WTC11 (cell line): ENCODE measurements at regions not wholly inside any gene's neighbourhood (a gene's known extent, or its start where the extent isn't known, plus 50 kb on each side); places are given as distances from the start of the nearest gene placed in this dataset.

Experiments used
- ATF1 ChIP-seq: sonication (generic); formaldehyde crosslinking; IDR thresholded peaks from 2 replicates; pipeline ENCODE4 v1.8.1; 2023; ENCODE audit warnings: mild to moderate bottlenecking, moderate library complexity, missing genetic modification reagents
- CBFB ChIP-seq: sonication (generic); formaldehyde crosslinking; IDR thresholded peaks from 2 replicates; pipeline ENCODE4 v1.8.1; 2022; ENCODE audit warnings: mild to moderate bottlenecking, low read depth, missing genetic modification reagents
- FOXJ3 ChIP-seq: sonication (generic); formaldehyde crosslinking; IDR thresholded peaks from 2 replicates; pipeline ENCODE4 v1.9.0; 2021; ENCODE audit warnings: missing genetic modification reagents, mild to moderate bottlenecking, borderline replicate concordance
- GABPB1 ChIP-seq: sonication (generic); formaldehyde crosslinking; IDR thresholded peaks from 2 replicates; pipeline ENCODE4 v1.8.1; 2023; ENCODE audit warnings: mild to moderate bottlenecking, missing genetic modification reagents
- NFE2L1 ChIP-seq: sonication (generic); formaldehyde crosslinking; IDR thresholded peaks from 2 replicates; pipeline ENCODE4 v1.8.1; 2023; ENCODE audit warnings: missing genetic modification reagents
- ZNF121 ChIP-seq: sonication (generic); formaldehyde crosslinking; IDR thresholded peaks from 2 replicates; pipeline ENCODE4 v1.8.0; 2023; ENCODE audit warnings: missing genetic modification reagents
- TF ChIP-seq, protein P1 (sequence below): fragments of 200-600 bp; IDR thresholded peaks from 2 replicates; pipeline ENCODE4 v1.8.0; 2022; ENCODE audit warnings: antibody characterized with exemption
- TF ChIP-seq, protein P2 (sequence below): sonication (generic); formaldehyde crosslinking; IDR thresholded peaks from 2 replicates; pipeline ENCODE4 v1.8.1; 2023; ENCODE audit warnings: mild to moderate bottlenecking, missing genetic modification reagents, moderate library complexity
- TF ChIP-seq, protein P3 (sequence below): sonication (generic); formaldehyde crosslinking; IDR thresholded peaks from 2 replicates; pipeline ENCODE4 v1.8.1; 2023; ENCODE audit warnings: mild to moderate bottlenecking, missing genetic modification reagents
- TF ChIP-seq, protein P4 (sequence below): sonication (generic); formaldehyde crosslinking; IDR thresholded peaks from 2 replicates; pipeline ENCODE4 v1.8.1; 2023; ENCODE audit warnings: mild to moderate bottlenecking, missing genetic modification reagents, moderate library complexity

DNA sequence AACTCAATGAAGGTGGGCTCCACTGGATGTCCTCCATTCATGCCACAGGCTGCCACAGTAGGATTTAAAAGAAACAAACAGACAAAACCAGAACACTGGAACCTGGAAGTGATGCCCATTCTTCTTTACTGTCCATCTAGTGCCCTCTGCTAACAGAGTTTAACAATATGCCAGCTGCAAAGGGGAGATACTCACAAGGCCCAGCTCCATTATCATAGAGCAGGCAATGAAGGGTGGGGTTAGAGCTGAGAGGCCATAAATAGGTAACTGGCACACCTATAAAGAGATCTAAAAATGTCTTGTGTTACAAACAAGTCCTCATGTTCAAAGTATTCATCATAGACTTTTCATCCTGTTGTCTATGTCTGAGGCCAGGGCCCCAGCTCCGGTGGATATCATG is 75.6 kb downstream of the SOD2 start:
- TF ChIP-seq, protein P1, sequence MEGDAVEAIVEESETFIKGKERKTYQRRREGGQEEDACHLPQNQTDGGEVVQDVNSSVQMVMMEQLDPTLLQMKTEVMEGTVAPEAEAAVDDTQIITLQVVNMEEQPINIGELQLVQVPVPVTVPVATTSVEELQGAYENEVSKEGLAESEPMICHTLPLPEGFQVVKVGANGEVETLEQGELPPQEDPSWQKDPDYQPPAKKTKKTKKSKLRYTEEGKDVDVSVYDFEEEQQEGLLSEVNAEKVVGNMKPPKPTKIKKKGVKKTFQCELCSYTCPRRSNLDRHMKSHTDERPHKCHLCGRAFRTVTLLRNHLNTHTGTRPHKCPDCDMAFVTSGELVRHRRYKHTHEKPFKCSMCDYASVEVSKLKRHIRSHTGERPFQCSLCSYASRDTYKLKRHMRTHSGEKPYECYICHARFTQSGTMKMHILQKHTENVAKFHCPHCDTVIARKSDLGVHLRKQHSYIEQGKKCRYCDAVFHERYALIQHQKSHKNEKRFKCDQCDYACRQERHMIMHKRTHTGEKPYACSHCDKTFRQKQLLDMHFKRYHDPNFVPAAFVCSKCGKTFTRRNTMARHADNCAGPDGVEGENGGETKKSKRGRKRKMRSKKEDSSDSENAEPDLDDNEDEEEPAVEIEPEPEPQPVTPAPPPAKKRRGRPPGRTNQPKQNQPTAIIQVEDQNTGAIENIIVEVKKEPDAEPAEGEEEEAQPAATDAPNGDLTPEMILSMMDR, result no peak
- TF ChIP-seq, protein P2, sequence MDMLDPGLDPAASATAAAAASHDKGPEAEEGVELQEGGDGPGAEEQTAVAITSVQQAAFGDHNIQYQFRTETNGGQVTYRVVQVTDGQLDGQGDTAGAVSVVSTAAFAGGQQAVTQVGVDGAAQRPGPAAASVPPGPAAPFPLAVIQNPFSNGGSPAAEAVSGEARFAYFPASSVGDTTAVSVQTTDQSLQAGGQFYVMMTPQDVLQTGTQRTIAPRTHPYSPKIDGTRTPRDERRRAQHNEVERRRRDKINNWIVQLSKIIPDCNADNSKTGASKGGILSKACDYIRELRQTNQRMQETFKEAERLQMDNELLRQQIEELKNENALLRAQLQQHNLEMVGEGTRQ (CRISPR knock-in tag), result no peak
- TF ChIP-seq GABPB1 (CRISPR knock-in tag) (no peak), ZNF121 (no peak), CBFB (CRISPR knock-in tag) (no peak), FOXJ3 (no peak), ATF1 (CRISPR knock-in tag) (no peak), NFE2L1 (CRISPR knock-in tag) (no peak)
- TF ChIP-seq, protein P3, sequence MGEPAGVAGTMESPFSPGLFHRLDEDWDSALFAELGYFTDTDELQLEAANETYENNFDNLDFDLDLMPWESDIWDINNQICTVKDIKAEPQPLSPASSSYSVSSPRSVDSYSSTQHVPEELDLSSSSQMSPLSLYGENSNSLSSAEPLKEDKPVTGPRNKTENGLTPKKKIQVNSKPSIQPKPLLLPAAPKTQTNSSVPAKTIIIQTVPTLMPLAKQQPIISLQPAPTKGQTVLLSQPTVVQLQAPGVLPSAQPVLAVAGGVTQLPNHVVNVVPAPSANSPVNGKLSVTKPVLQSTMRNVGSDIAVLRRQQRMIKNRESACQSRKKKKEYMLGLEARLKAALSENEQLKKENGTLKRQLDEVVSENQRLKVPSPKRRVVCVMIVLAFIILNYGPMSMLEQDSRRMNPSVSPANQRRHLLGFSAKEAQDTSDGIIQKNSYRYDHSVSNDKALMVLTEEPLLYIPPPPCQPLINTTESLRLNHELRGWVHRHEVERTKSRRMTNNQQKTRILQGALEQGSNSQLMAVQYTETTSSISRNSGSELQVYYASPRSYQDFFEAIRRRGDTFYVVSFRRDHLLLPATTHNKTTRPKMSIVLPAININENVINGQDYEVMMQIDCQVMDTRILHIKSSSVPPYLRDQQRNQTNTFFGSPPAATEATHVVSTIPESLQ (CRISPR knock-in tag), result no peak
- TF ChIP-seq, protein P4, sequence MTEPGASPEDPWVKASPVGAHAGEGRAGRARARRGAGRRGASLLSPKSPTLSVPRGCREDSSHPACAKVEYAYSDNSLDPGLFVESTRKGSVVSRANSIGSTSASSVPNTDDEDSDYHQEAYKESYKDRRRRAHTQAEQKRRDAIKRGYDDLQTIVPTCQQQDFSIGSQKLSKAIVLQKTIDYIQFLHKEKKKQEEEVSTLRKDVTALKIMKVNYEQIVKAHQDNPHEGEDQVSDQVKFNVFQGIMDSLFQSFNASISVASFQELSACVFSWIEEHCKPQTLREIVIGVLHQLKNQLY (CRISPR knock-in tag), result no peak
